HCT116 (cell line): ENCODE measurements at regions not wholly inside any gene's neighbourhood (a gene's known extent, or its start where the extent isn't known, plus 50 kb on each side); places are given as distances from the start of the nearest gene placed in this dataset.
"Not testable (repeated sequence)": the region's sequence is repeated elsewhere in the genome, so short reads cannot be mapped to it uniquely, and the experiment has no call there.

Experiments used
- ATAC-seq: fragments of 200-7000 bp; cut with Tn5 transposase; 2 replicates; pipeline ENCODE4 v1.9.1; 2020; ENCODE audit warnings: mild to moderate bottlenecking, moderate library complexity
- BruUV-seq: library from RNA; stranded (reverse); fragments of 400-500 nt; replicated peaks from 2 replicates; lab custom pipeline; 2021; lab: Mats Ljungman, UMichigan
- CTCF ChIA-PET: fragments of 300-600 bp; sonication (Branson Sonifier 250); formaldehyde crosslinking; loops from one replicate; lab custom pipeline; 2021; ENCODE audit warnings: antibody characterized with exemption; lab: Charles Lee
- POLR2A ChIA-PET: fragments of 300-600, 350-600 bp; sonication (Branson Sonifier 250); formaldehyde crosslinking; loops from one replicate; lab custom pipeline; 2021; ENCODE audit warnings: antibody characterized with exemption; lab: Charles Lee
- RAD21 ChIA-PET, 2 experiments: fragments of 300-600 bp; sonication (Branson Sonifier 250); formaldehyde crosslinking; loops; one replicate each; lab custom pipeline; 2023; ENCODE audit warnings: low total read pairs in 2 of 2; ENCODE audit not compliant: uncharacterized antibody in 2 of 2, unreplicated experiment in 2 of 2, low non-redundant PET in 1 of 2; lab: Charles Lee
- DNase-seq: peaks from one replicate; pipeline ENCODE4 v3.0.0-alpha.2; 2010; ENCODE audit warnings: low read depth, low spot score
- H2AFZ ChIP-seq: fragments of 200-600 bp; shearing (Covaris generic), sonication (generic); 2 replicates; pipeline ENCODE4 v1.6.1; 2017; ENCODE audit warnings: low read depth, mixed run types, mixed read lengths, antibody characterized with exemption, low read length; ENCODE audit not compliant: poor library complexity, severe bottlenecking
- H3K27ac ChIP-seq: 2 replicates; pipeline ENCODE4 v1.5.1; 2012; ENCODE audit warnings: low read depth, low read length
- H3K27me3 ChIP-seq: fragments of 200-600 bp; sonication (generic); 2 replicates; pipeline ENCODE4 v1.6.1; 2016; ENCODE audit warnings: mixed run types, low read length, mixed read lengths; ENCODE audit not compliant: insufficient read depth
- H3K36me3 ChIP-seq, 2 experiments: fragments of 200-500 bp in 1 of 2; fragments of 200-600 bp in 1 of 2; sonication (Bioruptor generic) in 1 of 2; sonication (generic) in 1 of 2; 2 replicates each; pipeline versions ENCODE4 v1.5.1 to v1.6.1; 2014 to 2016; ENCODE audit warnings: low read length in 2 of 2, inconsistent platforms in 1 of 2, mixed read lengths in 1 of 2, mixed run types in 1 of 2; ENCODE audit not compliant: insufficient read depth in 2 of 2, control insufficient read depth in 1 of 2
- H3K4me1 ChIP-seq, 2 experiments: fragments of 200-600 bp in 1 of 2; sonication (generic) in 1 of 2; 2 replicates each; pipeline versions ENCODE4 v1.5.1 to v1.6.1; 2012 to 2017; ENCODE audit warnings: low read length in 2 of 2, inconsistent platforms in 1 of 2, mild to moderate bottlenecking in 1 of 2, mixed read lengths in 1 of 2, mixed run types in 1 of 2, moderate library complexity in 1 of 2; ENCODE audit not compliant: insufficient read depth in 2 of 2, control insufficient read depth in 1 of 2
- H3K4me2 ChIP-seq: fragments of 200-600 bp; sonication (generic); 2 replicates; pipeline ENCODE4 v1.6.1; 2017; ENCODE audit warnings: mixed run types, low read length, mixed read lengths
- H3K4me3 ChIP-seq, 2 experiments: fragments of 200-600 bp in 1 of 2; sonication (generic) in 1 of 2; replicated peaks in 1 of 2; 2 replicates each; pipeline ENCODE4 v1.5.1; 2011 to 2016; ENCODE audit warnings: low read length in 2 of 2, control low read depth in 1 of 2, low read depth in 1 of 2, mild to moderate bottlenecking in 1 of 2, mixed read lengths in 1 of 2, mixed run types in 1 of 2
- H3K79me2 ChIP-seq: fragments of 200-600 bp; sonication (generic); 2 replicates; pipeline ENCODE4 v1.6.1; 2017; ENCODE audit warnings: mild to moderate bottlenecking, mixed run types, low read length, moderate library complexity, mixed read lengths; ENCODE audit not compliant: insufficient read depth
- H3K9ac ChIP-seq: fragments of 200-600 bp; sonication (generic); 2 replicates; pipeline ENCODE4 v1.6.1; 2016; ENCODE audit warnings: low read length, mixed read lengths
- H3K9me2 ChIP-seq: fragments of 200-600 bp; sonication (generic), shearing (Covaris generic); 2 replicates; pipeline ENCODE4 v1.6.1; 2017; ENCODE audit warnings: mixed run types, mild to moderate bottlenecking, moderate library complexity; ENCODE audit not compliant: insufficient read depth
- H3K9me3 ChIP-seq, 2 experiments: fragments of 200-500 bp in 1 of 2; fragments of 200-600 bp in 1 of 2; sonication (Bioruptor generic) in 1 of 2; sonication (generic) in 1 of 2; 2 replicates each; pipeline ENCODE4 v1.6.1; 2014 to 2017; ENCODE audit warnings: low read length in 2 of 2, mixed read lengths in 2 of 2, inconsistent platforms in 1 of 2, low read depth in 1 of 2, mild to moderate bottlenecking in 1 of 2, mixed run types in 1 of 2, moderate library complexity in 1 of 2; ENCODE audit not compliant: control insufficient read depth in 1 of 2, insufficient read depth in 1 of 2
- H4K20me1 ChIP-seq: fragments of 200-600 bp; sonication (generic), shearing (Covaris generic); 2 replicates; pipeline ENCODE4 v1.6.1; 2017; ENCODE audit warnings: mixed run types, mild to moderate bottlenecking, moderate library complexity; ENCODE audit not compliant: insufficient read depth
- CBX3 ChIP-seq: IDR thresholded peaks from 2 replicates; pipeline ENCODE4 v1.6.1; 2012; ENCODE audit warnings: low read depth
- EZH2 ChIP-seq: fragments of 200-600 bp; sonication (generic); IDR thresholded peaks from 2 replicates; pipeline ENCODE4 v1.6.1; 2017; ENCODE audit warnings: antibody characterized with exemption, mixed run types
- EZH2phosphoT487 ChIP-seq: fragments of 200-600 bp; IDR thresholded peaks from 2 replicates; pipeline ENCODE4 v1.6.1; 2018; ENCODE audit warnings: antibody characterized with exemption, borderline replicate concordance
- JUND ChIP-seq: IDR thresholded peaks from 2 replicates; pipeline ENCODE4 v1.6.1; 2012
- SIN3A ChIP-seq: IDR thresholded peaks from 2 replicates; pipeline ENCODE4 v1.6.1; 2012; ENCODE audit warnings: low read depth
- SP1 ChIP-seq: IDR thresholded peaks from 2 replicates; pipeline ENCODE4 v1.6.1; 2012; ENCODE audit warnings: low read depth
- SRF ChIP-seq: IDR thresholded peaks from 2 replicates; pipeline ENCODE4 v1.6.1; 2012; ENCODE audit warnings: low read depth
- ZFX ChIP-seq: fragments of 450-650 bp; IDR thresholded peaks from 2 replicates; pipeline ENCODE4 v1.6.1; 2017
- ZNF274 ChIP-seq: fragments of 200-500 bp; sonication (Bioruptor generic); IDR thresholded peaks from 2 replicates; pipeline ENCODE4 v1.6.1; 2014; ENCODE audit warnings: mild to moderate bottlenecking, low read depth, low read length, inconsistent platforms
- intact Hi-C: fragments of 100-400 bp; cut with micrococcal nuclease; formaldehyde crosslinking; loops from 2 replicates; pipeline ENCODE4 v1.10.0; 2022
- TF ChIP-seq, protein P1 (sequence below): IDR thresholded peaks from 2 replicates; pipeline ENCODE4 v1.6.1; 2011; ENCODE audit warnings: mild to moderate bottlenecking, low read length, moderate library complexity; ENCODE audit not compliant: insufficient replicate concordance; ENCODE audit errors: extremely low read depth
- TF ChIP-seq, protein P2 (sequence below), 3 experiments: fragments of 200-600 bp in 1 of 3; sonication (generic) in 1 of 3; IDR thresholded peaks in 2 of 3; conservative IDR thresholded peaks in 1 of 3; 2 replicates each; pipeline ENCODE4 v1.5.1; 2012 to 2017; ENCODE audit warnings: low read depth in 2 of 3, low read length in 2 of 3, antibody characterized with exemption in 1 of 3, borderline replicate concordance in 1 of 3, control low read depth in 1 of 3, mild to moderate bottlenecking in 1 of 3, mixed read lengths in 1 of 3, mixed run types in 1 of 3, moderate library complexity in 1 of 3; ENCODE audit not compliant: insufficient read depth in 1 of 3
- TF ChIP-seq, protein P3 (sequence below): IDR thresholded peaks from 2 replicates; pipeline ENCODE4 v1.6.1; 2012; ENCODE audit warnings: low read depth

DNA sequence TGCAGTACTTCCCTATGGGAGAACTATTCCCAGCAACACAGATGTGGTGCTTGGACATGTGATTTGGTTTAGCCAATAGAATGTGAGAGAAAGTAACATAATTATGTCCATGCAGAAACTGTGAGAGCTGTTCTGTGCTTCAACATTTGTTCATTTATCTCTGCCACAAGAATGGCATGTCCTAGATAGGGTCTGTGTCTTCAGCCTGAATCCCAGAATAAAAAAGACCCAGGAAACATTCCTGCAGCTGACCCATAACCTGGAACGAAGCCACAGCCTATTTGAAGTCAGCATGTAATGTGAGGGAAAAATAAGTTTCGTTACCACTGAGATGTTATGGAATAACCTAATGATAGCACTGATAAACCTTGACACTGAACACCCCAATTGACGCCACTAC is 552.0 kb upstream of the USP24 start:
- no peak overlapping the region for H3K4me2 ChIP-seq
- BruUV-seq, result no TSS peak

DNA sequence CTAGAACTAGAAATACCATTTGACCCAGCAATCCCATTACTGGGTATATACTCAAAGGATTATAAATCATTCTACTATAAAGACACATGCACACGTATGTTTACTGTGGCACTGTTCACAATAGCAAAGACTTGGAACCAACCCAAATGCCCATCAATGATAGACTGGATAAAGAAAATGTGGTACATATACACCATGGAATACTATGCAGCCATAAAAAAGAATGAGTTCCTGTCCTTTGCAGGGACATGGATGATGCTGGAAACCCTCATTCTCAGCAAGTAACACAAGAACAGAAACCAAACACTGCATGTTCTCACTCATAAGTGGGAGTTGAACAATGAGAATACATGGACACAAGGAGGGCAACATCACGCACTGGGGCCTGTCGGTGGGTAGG is 550.3 kb upstream of the USP24 start:
- H3K36me3 ChIP-seq, H3K27ac ChIP-seq, H3K79me2 ChIP-seq, H3K27me3 ChIP-seq, DNase-seq, H3K4me2 ChIP-seq, CTCF ChIA-PET, H3K9me3 ChIP-seq, intact Hi-C loops, ATAC-seq, RAD21 ChIA-PET, POLR2A ChIA-PET, H3K4me1 ChIP-seq, H3K9me2 ChIP-seq, H4K20me1 ChIP-seq, BruUV-seq, H3K9ac ChIP-seq, H2AFZ ChIP-seq, H3K4me3 ChIP-seq: not testable (repeated sequence)

More for the DNA sequence above, 552.0 kb upstream of the USP24 start:
- H2AFZ ChIP-seq, result no peak overlapping the region
- no peak overlapping the region for H3K4me3 ChIP-seq
- POLR2A ChIA-PET, result no interaction called here
- no peaks in the 10 kb centered on the region for H3K9me3 ChIP-seq
- no peaks in the 10 kb centered on the region for H3K4me1 ChIP-seq
- no peaks in the 10 kb centered on the region for H3K27me3 ChIP-seq
- ATAC-seq, result no peak
- TF ChIP-seq EZH2 (no peak), CBX3 (no peak), ZNF274 (no peak), JUND (no peak), SP1 (no peak), SRF (no peak), SIN3A (no peak), EZH2phosphoT487 (no peak), ZFX (no peak)
- TF ChIP-seq, protein P1, sequence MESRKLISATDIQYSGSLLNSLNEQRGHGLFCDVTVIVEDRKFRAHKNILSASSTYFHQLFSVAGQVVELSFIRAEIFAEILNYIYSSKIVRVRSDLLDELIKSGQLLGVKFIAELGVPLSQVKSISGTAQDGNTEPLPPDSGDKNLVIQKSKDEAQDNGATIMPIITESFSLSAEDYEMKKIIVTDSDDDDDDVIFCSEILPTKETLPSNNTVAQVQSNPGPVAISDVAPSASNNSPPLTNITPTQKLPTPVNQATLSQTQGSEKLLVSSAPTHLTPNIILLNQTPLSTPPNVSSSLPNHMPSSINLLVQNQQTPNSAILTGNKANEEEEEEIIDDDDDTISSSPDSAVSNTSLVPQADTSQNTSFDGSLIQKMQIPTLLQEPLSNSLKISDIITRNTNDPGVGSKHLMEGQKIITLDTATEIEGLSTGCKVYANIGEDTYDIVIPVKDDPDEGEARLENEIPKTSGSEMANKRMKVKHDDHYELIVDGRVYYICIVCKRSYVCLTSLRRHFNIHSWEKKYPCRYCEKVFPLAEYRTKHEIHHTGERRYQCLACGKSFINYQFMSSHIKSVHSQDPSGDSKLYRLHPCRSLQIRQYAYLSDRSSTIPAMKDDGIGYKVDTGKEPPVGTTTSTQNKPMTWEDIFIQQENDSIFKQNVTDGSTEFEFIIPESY, result no peak
- TF ChIP-seq, protein P2, sequence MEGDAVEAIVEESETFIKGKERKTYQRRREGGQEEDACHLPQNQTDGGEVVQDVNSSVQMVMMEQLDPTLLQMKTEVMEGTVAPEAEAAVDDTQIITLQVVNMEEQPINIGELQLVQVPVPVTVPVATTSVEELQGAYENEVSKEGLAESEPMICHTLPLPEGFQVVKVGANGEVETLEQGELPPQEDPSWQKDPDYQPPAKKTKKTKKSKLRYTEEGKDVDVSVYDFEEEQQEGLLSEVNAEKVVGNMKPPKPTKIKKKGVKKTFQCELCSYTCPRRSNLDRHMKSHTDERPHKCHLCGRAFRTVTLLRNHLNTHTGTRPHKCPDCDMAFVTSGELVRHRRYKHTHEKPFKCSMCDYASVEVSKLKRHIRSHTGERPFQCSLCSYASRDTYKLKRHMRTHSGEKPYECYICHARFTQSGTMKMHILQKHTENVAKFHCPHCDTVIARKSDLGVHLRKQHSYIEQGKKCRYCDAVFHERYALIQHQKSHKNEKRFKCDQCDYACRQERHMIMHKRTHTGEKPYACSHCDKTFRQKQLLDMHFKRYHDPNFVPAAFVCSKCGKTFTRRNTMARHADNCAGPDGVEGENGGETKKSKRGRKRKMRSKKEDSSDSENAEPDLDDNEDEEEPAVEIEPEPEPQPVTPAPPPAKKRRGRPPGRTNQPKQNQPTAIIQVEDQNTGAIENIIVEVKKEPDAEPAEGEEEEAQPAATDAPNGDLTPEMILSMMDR (IDR thresholded peaks at IDR 0.05 in 2 of 3, conservative IDR thresholded peaks at IDR 0.05 in 1 of 3; ENCODE audit: borderline replicate concordance in 1 of 3, insufficient read depth in 1 of 3, low read depth in 2 of 3, low read length in 2 of 3), result no peak
- TF ChIP-seq, protein P3, sequence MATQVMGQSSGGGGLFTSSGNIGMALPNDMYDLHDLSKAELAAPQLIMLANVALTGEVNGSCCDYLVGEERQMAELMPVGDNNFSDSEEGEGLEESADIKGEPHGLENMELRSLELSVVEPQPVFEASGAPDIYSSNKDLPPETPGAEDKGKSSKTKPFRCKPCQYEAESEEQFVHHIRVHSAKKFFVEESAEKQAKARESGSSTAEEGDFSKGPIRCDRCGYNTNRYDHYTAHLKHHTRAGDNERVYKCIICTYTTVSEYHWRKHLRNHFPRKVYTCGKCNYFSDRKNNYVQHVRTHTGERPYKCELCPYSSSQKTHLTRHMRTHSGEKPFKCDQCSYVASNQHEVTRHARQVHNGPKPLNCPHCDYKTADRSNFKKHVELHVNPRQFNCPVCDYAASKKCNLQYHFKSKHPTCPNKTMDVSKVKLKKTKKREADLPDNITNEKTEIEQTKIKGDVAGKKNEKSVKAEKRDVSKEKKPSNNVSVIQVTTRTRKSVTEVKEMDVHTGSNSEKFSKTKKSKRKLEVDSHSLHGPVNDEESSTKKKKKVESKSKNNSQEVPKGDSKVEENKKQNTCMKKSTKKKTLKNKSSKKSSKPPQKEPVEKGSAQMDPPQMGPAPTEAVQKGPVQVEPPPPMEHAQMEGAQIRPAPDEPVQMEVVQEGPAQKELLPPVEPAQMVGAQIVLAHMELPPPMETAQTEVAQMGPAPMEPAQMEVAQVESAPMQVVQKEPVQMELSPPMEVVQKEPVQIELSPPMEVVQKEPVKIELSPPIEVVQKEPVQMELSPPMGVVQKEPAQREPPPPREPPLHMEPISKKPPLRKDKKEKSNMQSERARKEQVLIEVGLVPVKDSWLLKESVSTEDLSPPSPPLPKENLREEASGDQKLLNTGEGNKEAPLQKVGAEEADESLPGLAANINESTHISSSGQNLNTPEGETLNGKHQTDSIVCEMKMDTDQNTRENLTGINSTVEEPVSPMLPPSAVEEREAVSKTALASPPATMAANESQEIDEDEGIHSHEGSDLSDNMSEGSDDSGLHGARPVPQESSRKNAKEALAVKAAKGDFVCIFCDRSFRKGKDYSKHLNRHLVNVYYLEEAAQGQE, result no peak
- TF ChIP-seq, all 23 proteins: peak for 0
- Histone ChIP-seq H3K79me2 (no peaks in the 10 kb centered on the region), H4K20me1 (no peaks in the 10 kb centered on the region), H3K9me2 (no peaks in the 10 kb centered on the region), H3K27ac (no peak overlapping the region), H3K9ac (no peak overlapping the region), H3K36me3 (no peaks in the 10 kb centered on the region)
- ChIA-PET RAD21 (no interaction called here), CTCF (no interaction called here)
- intact Hi-C loops, result no loop called here
- no peak for DNase-seq
